ENCODE measurements at regions not wholly inside any gene's neighbourhood (a gene's known extent, or its start where the extent isn't known, plus 50 kb on each side); places are given as distances from the start of the nearest gene placed in this dataset.

GRCh38 chr13:53953183-53953582 lies 924.6 kb downstream of the OLFM4 start:
- H3K4me3 ChIP-seq: no peak overlapping the region
- no peak for DNase-seq (ENCODE audit: low spot score)
- no peak overlapping the region for H3K27ac ChIP-seq
- TF ChIP-seq, protein P1, sequence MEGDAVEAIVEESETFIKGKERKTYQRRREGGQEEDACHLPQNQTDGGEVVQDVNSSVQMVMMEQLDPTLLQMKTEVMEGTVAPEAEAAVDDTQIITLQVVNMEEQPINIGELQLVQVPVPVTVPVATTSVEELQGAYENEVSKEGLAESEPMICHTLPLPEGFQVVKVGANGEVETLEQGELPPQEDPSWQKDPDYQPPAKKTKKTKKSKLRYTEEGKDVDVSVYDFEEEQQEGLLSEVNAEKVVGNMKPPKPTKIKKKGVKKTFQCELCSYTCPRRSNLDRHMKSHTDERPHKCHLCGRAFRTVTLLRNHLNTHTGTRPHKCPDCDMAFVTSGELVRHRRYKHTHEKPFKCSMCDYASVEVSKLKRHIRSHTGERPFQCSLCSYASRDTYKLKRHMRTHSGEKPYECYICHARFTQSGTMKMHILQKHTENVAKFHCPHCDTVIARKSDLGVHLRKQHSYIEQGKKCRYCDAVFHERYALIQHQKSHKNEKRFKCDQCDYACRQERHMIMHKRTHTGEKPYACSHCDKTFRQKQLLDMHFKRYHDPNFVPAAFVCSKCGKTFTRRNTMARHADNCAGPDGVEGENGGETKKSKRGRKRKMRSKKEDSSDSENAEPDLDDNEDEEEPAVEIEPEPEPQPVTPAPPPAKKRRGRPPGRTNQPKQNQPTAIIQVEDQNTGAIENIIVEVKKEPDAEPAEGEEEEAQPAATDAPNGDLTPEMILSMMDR (IDR thresholded peaks at IDR 0.05): no peak
